Neural crest cell (in vitro differentiated cells): ENCODE measurements at regions not wholly inside any gene's neighbourhood (a gene's known extent, or its start where the extent isn't known, plus 50 kb on each side); places are given as distances from the start of the nearest gene placed in this dataset.

Experiments
- DNase-seq: peaks from one replicate; pipeline ENCODE4 v3.0.0; 2021; ENCODE audit warnings: low read depth, mixed read lengths, low spot score
- H3K27ac Mint-ChIP-seq: one replicate; pipeline ENCODE4 v1.8.0; 2021; ENCODE audit warnings: mild to moderate bottlenecking, mixed read lengths; ENCODE audit not compliant: unreplicated experiment
- H3K27me3 Mint-ChIP-seq: 2 replicates; pipeline ENCODE4 v1.8.0; 2021; ENCODE audit warnings: low read depth, mild to moderate bottlenecking, mixed read lengths
- H3K36me3 Mint-ChIP-seq: 2 replicates; pipeline ENCODE4 v1.8.0; 2021; ENCODE audit warnings: low read depth, mild to moderate bottlenecking, mixed read lengths
- H3K4me1 Mint-ChIP-seq: 2 replicates; pipeline ENCODE4 v1.8.0; 2021; ENCODE audit warnings: mixed read lengths
- H3K4me3 Mint-ChIP-seq: one replicate; pipeline ENCODE4 v1.8.0; 2021; ENCODE audit warnings: mild to moderate bottlenecking, mixed read lengths
- H3K9me3 Mint-ChIP-seq: 2 replicates; pipeline ENCODE4 v1.8.0; 2021; ENCODE audit warnings: mixed read lengths
- CTCF ChIP-seq: fragments of 200-600 bp; sonication (generic); conservative IDR thresholded peaks from 2 replicates; pipeline ENCODE4 v1.5.0; 2021; ENCODE audit warnings: antibody characterized with exemption, mild to moderate bottlenecking

- TF ChIP-seq CTCF, result no peak
These were observed 162.0 kb upstream of the PTCH1 start for GRCh38 chr9:95678759-95679158.

GRCh38 chr9:95670122-95670521 lies 153.4 kb upstream of the PTCH1 start:
- Mint-ChIP-seq H3K27me3 (no peaks in the 10 kb centered on the region), H3K27ac (no peak overlapping the region), H3K36me3 (no peaks in the 10 kb centered on the region), H3K4me3 (no peak overlapping the region), H3K9me3 (peaks cover 3% of the 10 kb centered on the region), H3K4me1 (peaks cover 5% of the 10 kb centered on the region)
- no peak for DNase-seq
- TF ChIP-seq CTCF, result no peak

More at GRCh38 chr9:95678759-95679158, 162.0 kb upstream of the PTCH1 start:
- Mint-ChIP-seq H3K4me3 (no peak overlapping the region), H3K27ac (no peak overlapping the region), H3K9me3 (peaks cover 9% of the 10 kb centered on the region), H3K36me3 (no peaks in the 10 kb centered on the region), H3K4me1 (no peaks in the 10 kb centered on the region), H3K27me3 (no peaks in the 10 kb centered on the region)
- no peak for DNase-seq

- peaks cover 5% of the 10 kb centered on the region for H3K4me1 Mint-ChIP-seq
- H3K36me3 Mint-ChIP-seq, result no peaks in the 10 kb centered on the region
- peak overlapping the region; percentile 76 for H3K27ac Mint-ChIP-seq
- no peak overlapping the region for H3K4me3 Mint-ChIP-seq
- DNase-seq, result no peak
- no peak for TF ChIP-seq CTCF
- no peaks in the 10 kb centered on the region for H3K9me3 Mint-ChIP-seq
- no peaks in the 10 kb centered on the region for H3K27me3 Mint-ChIP-seq
These were observed 152.5 kb upstream of the PTCH1 start for GRCh38 chr9:95669253-95669652.

- H3K27ac Mint-ChIP-seq, result no peak overlapping the region
These were observed 151.0 kb upstream of the PTCH1 start for GRCh38 chr9:95667789-95668188.

GRCh38 chr9:95666785-95667155 lies 150.0 kb upstream of the PTCH1 start:
- Mint-ChIP-seq H3K27ac (no peak overlapping the region), H3K9me3 (no peaks in the 10 kb centered on the region), H3K4me1 (peaks cover 5% of the 10 kb centered on the region), H3K27me3 (no peaks in the 10 kb centered on the region), H3K4me3 (no peak overlapping the region), H3K36me3 (no peaks in the 10 kb centered on the region)
- DNase-seq, result no peak
- no peak for TF ChIP-seq CTCF

More at GRCh38 chr9:95667789-95668188, 151.0 kb upstream of the PTCH1 start:
- no peak for TF ChIP-seq CTCF
- Mint-ChIP-seq H3K4me3 (no peak overlapping the region), H3K9me3 (no peaks in the 10 kb centered on the region), H3K27me3 (no peaks in the 10 kb centered on the region), H3K4me1 (peaks cover 5% of the 10 kb centered on the region), H3K36me3 (no peaks in the 10 kb centered on the region)
- no peak for DNase-seq
